OCI-LY1 (cell line): ENCODE measurements at regions not wholly inside any gene's neighbourhood (a gene's known extent, or its start where the extent isn't known, plus 50 kb on each side); places are given as distances from the start of the nearest gene placed in this dataset.

Experiments used
- H2AFZ ChIP-seq: fragments of 200-600 bp; sonication (generic), shearing (Covaris generic); 2 replicates; pipeline ENCODE4 v1.6.0; 2014; ENCODE audit warnings: antibody characterized with exemption, mild to moderate bottlenecking, low read length
- H3F3A ChIP-seq: fragments of 200-600 bp; sonication (generic), shearing (Covaris generic); 2 replicates; pipeline ENCODE4 v1.6.0; 2014; ENCODE audit warnings: mild to moderate bottlenecking, antibody characterized with exemption, low read length, moderate library complexity; ENCODE audit not compliant: insufficient read depth
- H3K27ac ChIP-seq: fragments of 200-600 bp; sonication (generic); 2 replicates; pipeline ENCODE4 v1.5.1; 2014; ENCODE audit warnings: low read length, mixed run types, mild to moderate bottlenecking, low read depth; ENCODE audit not compliant: poor library complexity, severe bottlenecking
- H3K27me3 ChIP-seq: fragments of 200-600 bp; sonication (generic); 2 replicates; pipeline ENCODE4 v1.6.0; 2014; ENCODE audit warnings: antibody characterized with exemption, mild to moderate bottlenecking, low read length, moderate library complexity; ENCODE audit not compliant: insufficient read depth
- H3K36me3 ChIP-seq: fragments of 200-600 bp; sonication (generic); 2 replicates; pipeline ENCODE4 v1.6.1; 2014; ENCODE audit warnings: mild to moderate bottlenecking, antibody characterized with exemption, low read length, moderate library complexity, mixed read lengths; ENCODE audit not compliant: insufficient read depth
- H3K4me1 ChIP-seq: fragments of 200-600 bp; sonication (generic); 2 replicates; pipeline ENCODE4 v1.5.1; 2014; ENCODE audit warnings: mild to moderate bottlenecking, low read length, moderate library complexity; ENCODE audit not compliant: insufficient read depth, severe bottlenecking
- H3K4me2 ChIP-seq: fragments of 200-600 bp; sonication (generic), shearing (Covaris generic); 2 replicates; pipeline ENCODE4 v1.6.1; 2014; ENCODE audit warnings: low read length
- H3K4me3 ChIP-seq: fragments of 200-600 bp; sonication (generic); 2 replicates; pipeline ENCODE4 v1.5.1; 2014; ENCODE audit warnings: low read length, low read depth, mild to moderate bottlenecking, mixed read lengths; ENCODE audit not compliant: poor library complexity, severe bottlenecking
- H3K79me2 ChIP-seq: fragments of 200-600 bp; shearing (Covaris generic); 2 replicates; pipeline ENCODE4 v1.6.1; 2016; ENCODE audit warnings: mixed run types, low read length, mixed read lengths; ENCODE audit not compliant: insufficient read depth
- H3K9ac ChIP-seq: fragments of 200-600 bp; sonication (generic), shearing (Covaris generic); 2 replicates; pipeline ENCODE4 v1.6.1; 2014; ENCODE audit warnings: mild to moderate bottlenecking, low read length, mixed read lengths
- H3K9me2 ChIP-seq: fragments of 200-600 bp; sonication (generic), shearing (Covaris generic); 2 replicates; pipeline ENCODE4 v1.6.1; 2014; ENCODE audit warnings: low read depth, mild to moderate bottlenecking, low read length, mixed read lengths
- H3K9me3 ChIP-seq: fragments of 200-600 bp; shearing (Covaris generic); 2 replicates; pipeline ENCODE4 v1.6.1; 2014; ENCODE audit warnings: low read length, mixed read lengths
- H4K20me1 ChIP-seq: fragments of 200-600 bp; sonication (generic), shearing (Covaris generic); 2 replicates; pipeline ENCODE4 v1.6.0; 2016; ENCODE audit warnings: mild to moderate bottlenecking, low read length; ENCODE audit not compliant: insufficient read depth
- EZH2 ChIP-seq: fragments of 200-600 bp; sonication (generic), shearing (Covaris generic); IDR thresholded peaks from 2 replicates; pipeline ENCODE4 v1.8.0; 2017; ENCODE audit warnings: borderline replicate concordance, mixed run types, mild to moderate bottlenecking, antibody characterized with exemption, low read length, moderate library complexity, mixed read lengths
- TF ChIP-seq, protein P1 (sequence below): fragments of 200-600 bp; sonication (generic), shearing (Covaris generic); IDR thresholded peaks from 2 replicates; pipeline ENCODE4 v1.5.1; 2017; ENCODE audit warnings: mild to moderate bottlenecking, antibody characterized with exemption, low read length, moderate library complexity, mixed read lengths

- no peaks in the 10 kb centered on the region for H3K79me2 ChIP-seq
- no peak overlapping the region for H2AFZ ChIP-seq
- H3K27me3 ChIP-seq, result no peaks in the 10 kb centered on the region
- TF ChIP-seq, protein P1, sequence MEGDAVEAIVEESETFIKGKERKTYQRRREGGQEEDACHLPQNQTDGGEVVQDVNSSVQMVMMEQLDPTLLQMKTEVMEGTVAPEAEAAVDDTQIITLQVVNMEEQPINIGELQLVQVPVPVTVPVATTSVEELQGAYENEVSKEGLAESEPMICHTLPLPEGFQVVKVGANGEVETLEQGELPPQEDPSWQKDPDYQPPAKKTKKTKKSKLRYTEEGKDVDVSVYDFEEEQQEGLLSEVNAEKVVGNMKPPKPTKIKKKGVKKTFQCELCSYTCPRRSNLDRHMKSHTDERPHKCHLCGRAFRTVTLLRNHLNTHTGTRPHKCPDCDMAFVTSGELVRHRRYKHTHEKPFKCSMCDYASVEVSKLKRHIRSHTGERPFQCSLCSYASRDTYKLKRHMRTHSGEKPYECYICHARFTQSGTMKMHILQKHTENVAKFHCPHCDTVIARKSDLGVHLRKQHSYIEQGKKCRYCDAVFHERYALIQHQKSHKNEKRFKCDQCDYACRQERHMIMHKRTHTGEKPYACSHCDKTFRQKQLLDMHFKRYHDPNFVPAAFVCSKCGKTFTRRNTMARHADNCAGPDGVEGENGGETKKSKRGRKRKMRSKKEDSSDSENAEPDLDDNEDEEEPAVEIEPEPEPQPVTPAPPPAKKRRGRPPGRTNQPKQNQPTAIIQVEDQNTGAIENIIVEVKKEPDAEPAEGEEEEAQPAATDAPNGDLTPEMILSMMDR, result no peak
- no peak for TF ChIP-seq EZH2
- H3K4me2 ChIP-seq, result no peak overlapping the region
- no peaks in the 10 kb centered on the region for H3F3A ChIP-seq
- no peaks in the 10 kb centered on the region for H3K4me1 ChIP-seq
- H4K20me1 ChIP-seq, result no peaks in the 10 kb centered on the region
- no peak overlapping the region for H3K27ac ChIP-seq
- no peak overlapping the region for H3K9ac ChIP-seq
- H3K9me3 ChIP-seq, result no peaks in the 10 kb centered on the region
- no peaks in the 10 kb centered on the region for H3K9me2 ChIP-seq
- no peaks in the 10 kb centered on the region for H3K36me3 ChIP-seq
- no peak overlapping the region for H3K4me3 ChIP-seq
These were observed 888.6 kb downstream of the GRID1 start for GRCh38 chr10:85477979-85478378.

- no peaks in the 10 kb centered on the region for H3K36me3 ChIP-seq
- H3K9ac ChIP-seq, result no peak overlapping the region
- H3F3A ChIP-seq, result no peaks in the 10 kb centered on the region
- H2AFZ ChIP-seq, result no peak overlapping the region
- no peaks in the 10 kb centered on the region for H3K27me3 ChIP-seq
- no peaks in the 10 kb centered on the region; the same call in 1 of the 2 replicates for H3K9me2 ChIP-seq
- H3K9me3 ChIP-seq, result no peaks in the 10 kb centered on the region
- H3K27ac ChIP-seq, result no peak overlapping the region
- no peak overlapping the region for H3K4me3 ChIP-seq
- TF ChIP-seq EZH2, result no peak
- TF ChIP-seq, protein P1, result no peak
- no peaks in the 10 kb centered on the region for H3K4me1 ChIP-seq
- no peak overlapping the region for H3K4me2 ChIP-seq
- no peaks in the 10 kb centered on the region for H3K79me2 ChIP-seq
- no peaks in the 10 kb centered on the region for H4K20me1 ChIP-seq
These were observed 876.2 kb downstream of the GRID1 start for GRCh38 chr10:85490431-85490830.

- no peaks in the 10 kb centered on the region; the same call in 1 of the 2 replicates for H3K9me2 ChIP-seq
- H3K4me1 ChIP-seq, result no peaks in the 10 kb centered on the region
- no peak overlapping the region for H2AFZ ChIP-seq
- no peaks in the 10 kb centered on the region for H3K36me3 ChIP-seq
- no peak for TF ChIP-seq EZH2
- TF ChIP-seq, protein P1, result no peak
- H3K27ac ChIP-seq, result no peak overlapping the region
- H3K9ac ChIP-seq, result no peak overlapping the region
- no peaks in the 10 kb centered on the region for H3F3A ChIP-seq
- H3K27me3 ChIP-seq, result no peaks in the 10 kb centered on the region
- no peak overlapping the region for H3K4me2 ChIP-seq
- H3K9me3 ChIP-seq, result no peaks in the 10 kb centered on the region
- H3K79me2 ChIP-seq, result no peaks in the 10 kb centered on the region
- H4K20me1 ChIP-seq, result no peaks in the 10 kb centered on the region
- H3K4me3 ChIP-seq, result no peak overlapping the region
These were observed 874.9 kb downstream of the GRID1 start for GRCh38 chr10:85491652-85492051.
